ENCODE measurements at regions not wholly inside any gene's neighbourhood (a gene's known extent, or its start where the extent isn't known, plus 50 kb on each side); places are given as distances from the start of the nearest gene placed in this dataset.

DNA sequence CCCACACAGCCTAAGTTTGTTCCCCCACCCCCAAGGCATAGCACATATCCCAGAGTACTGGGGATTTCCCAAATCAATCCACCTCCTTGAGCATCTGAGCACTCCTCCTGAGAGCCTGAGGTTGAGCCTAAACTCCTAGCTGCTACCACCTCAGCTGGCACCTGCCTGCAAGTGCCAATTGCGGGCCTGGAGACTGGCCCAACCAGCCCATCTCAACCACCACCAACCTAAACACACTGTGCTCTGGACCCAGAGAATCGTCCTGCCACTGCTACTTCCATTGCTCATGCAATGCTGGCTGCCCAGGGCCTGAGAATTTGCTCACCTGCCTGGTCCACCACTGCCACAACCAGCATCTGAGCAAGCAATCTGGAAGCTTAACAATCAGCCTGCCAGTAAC, 177.1 kb downstream of the FGF13 start:
- TF ChIP-seq, protein P1, sequence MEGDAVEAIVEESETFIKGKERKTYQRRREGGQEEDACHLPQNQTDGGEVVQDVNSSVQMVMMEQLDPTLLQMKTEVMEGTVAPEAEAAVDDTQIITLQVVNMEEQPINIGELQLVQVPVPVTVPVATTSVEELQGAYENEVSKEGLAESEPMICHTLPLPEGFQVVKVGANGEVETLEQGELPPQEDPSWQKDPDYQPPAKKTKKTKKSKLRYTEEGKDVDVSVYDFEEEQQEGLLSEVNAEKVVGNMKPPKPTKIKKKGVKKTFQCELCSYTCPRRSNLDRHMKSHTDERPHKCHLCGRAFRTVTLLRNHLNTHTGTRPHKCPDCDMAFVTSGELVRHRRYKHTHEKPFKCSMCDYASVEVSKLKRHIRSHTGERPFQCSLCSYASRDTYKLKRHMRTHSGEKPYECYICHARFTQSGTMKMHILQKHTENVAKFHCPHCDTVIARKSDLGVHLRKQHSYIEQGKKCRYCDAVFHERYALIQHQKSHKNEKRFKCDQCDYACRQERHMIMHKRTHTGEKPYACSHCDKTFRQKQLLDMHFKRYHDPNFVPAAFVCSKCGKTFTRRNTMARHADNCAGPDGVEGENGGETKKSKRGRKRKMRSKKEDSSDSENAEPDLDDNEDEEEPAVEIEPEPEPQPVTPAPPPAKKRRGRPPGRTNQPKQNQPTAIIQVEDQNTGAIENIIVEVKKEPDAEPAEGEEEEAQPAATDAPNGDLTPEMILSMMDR (IDR thresholded peaks at IDR 0.05), result no peak
- H3K27me3 ChIP-seq, result no peaks in the 10 kb centered on the region
- WGBS, 2 donors, result 75 to 94% methylated on average over 2 of the region's 2 CpGs
- DNase-seq (no peak), ATAC-seq (no peak)
- no peak overlapping the region for H3K4me3 ChIP-seq
- H3K4me1 ChIP-seq, result no peaks in the 10 kb centered on the region
- H3K27ac ChIP-seq, result no peak overlapping the region
- intact Hi-C loops (cut with DNase I), result no loop called here
- H3K9me3 ChIP-seq, result no peaks in the 10 kb centered on the region
- no peaks in the 10 kb centered on the region for H3K36me3 ChIP-seq

DNA sequence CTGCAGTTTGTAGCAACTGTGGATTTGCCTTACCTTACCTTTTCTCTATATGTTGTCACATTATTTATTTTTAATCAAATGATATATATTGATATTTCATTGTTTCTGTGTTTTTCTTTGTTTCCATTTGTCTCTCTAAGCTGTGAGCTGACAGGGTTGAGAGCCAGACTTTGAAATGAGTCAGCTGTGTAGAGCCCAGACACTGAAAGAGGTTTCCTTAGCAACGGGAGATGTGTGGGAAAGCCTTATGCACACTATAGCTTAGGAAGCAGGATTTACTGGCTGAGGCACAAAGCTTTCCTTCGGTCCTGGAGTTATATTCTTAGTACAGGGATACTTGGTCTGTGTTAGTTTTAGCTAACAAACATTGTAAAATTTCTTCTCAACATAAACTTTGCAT, 192.2 kb downstream of the FGF13 start:
- intact Hi-C loops (cut with DNase I), result no loop called here

DNA sequence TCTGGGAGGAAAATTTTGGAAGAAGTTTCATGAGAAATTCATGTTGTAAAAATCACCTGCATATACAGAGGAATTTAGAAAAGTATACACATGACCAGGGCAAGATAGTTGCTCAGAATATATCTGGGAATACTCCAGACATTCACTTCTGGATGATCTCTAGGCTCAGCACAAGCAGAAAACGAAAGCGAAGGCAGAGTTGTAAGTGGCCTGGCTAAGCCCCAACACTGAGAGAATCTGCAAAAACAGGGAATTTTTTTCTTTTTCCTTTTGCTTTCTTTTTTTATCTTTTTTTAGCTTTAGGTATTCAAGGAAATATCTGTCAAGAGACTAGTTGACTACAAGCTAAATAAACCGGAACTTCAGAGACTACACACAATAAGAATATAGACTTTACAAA, 207.2 kb downstream of the FGF13 start:
- TF ChIP-seq, protein P1 (IDR thresholded peaks at IDR 0.05), result no peak
- DNase-seq (no peak), ATAC-seq (no peak)
- H3K4me3 ChIP-seq, result peak overlapping the region in 1 of 10 donors; percentile 8
- intact Hi-C loops (cut with DNase I), result no loop called here
- 64 to 78% methylated on average over 3 of the region's 3 CpGs for WGBS, 2 donors
- no peaks in the 10 kb centered on the region for H3K36me3 ChIP-seq
- H3K27ac ChIP-seq, result no peak overlapping the region
- peaks cover 0 to 12% (median 0%) of the 10 kb centered on the region in 11 donors for H3K9me3 ChIP-seq
- no peaks in the 10 kb centered on the region for H3K27me3 ChIP-seq
- no peaks in the 10 kb centered on the region for H3K4me1 ChIP-seq

More for the DNA sequence above, 192.2 kb downstream of the FGF13 start:
- TF ChIP-seq, protein P1 (IDR thresholded peaks at IDR 0.05), result no peak
- Histone ChIP-seq H3K27me3 (no peaks in the 10 kb centered on the region), H3K4me1 (no peaks in the 10 kb centered on the region), H3K27ac (no peak overlapping the region), H3K36me3 (no peaks in the 10 kb centered on the region), H3K9me3 (no peaks in the 10 kb centered on the region), H3K4me3 (no peak overlapping the region)
- ATAC-seq, result no peak
- 8 to 11% methylated on average over 2 of the region's 2 CpGs for WGBS, 2 donors
- no peak for DNase-seq

DNA sequence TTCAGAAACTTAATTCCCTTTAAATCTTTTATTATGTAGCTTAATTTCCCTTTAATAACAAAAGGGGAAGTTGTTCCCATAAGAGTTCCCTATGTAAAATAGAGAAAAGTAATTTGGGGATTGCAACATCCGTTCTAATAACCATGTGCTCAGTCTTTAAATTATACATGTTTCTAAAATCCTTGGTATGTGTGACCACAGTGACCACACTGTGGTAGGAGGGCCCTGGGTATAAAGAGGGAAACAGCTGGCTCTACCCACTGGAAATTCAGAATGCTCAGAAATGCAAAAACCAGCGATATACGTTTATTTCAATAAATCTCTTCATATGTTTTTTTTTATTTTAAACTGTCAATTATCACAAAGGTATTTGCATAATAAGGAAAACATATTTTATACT, 219.1 kb downstream of the FGF13 start:
- Histone ChIP-seq H3K4me3 (no peak overlapping the region), H3K36me3 (no peaks in the 10 kb centered on the region), H3K27me3 (no peaks in the 10 kb centered on the region), H3K9me3 (no peaks in the 10 kb centered on the region), H3K4me1 (no peaks in the 10 kb centered on the region), H3K27ac (no peak overlapping the region)
- TF ChIP-seq, protein P1 (IDR thresholded peaks at IDR 0.05), result no peak
- ATAC-seq (no peak), DNase-seq (no peak)
- intact Hi-C loops (cut with DNase I), result no loop called here
- WGBS, 2 donors, result 88 to 93% methylated on average over 3 of the region's 3 CpGs

DNA sequence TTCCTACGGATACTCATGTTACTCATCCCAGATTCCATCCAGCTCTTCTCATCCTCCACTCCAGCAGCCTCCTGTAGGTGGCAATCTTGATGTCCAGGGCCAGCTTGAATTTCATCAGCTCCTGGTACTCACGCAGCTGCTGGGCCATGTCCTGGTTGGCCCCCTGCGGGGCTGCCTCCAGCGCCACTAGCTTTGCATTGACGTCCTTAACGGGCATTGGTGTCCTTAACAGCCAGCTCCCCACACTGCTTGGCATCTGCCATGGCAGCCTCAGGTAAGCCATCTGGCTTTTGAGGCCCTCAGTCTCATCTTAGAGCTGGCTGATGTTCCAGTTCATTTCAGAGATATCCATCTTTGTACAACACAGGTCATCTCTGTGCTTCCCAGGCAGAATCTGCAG, 223.7 kb downstream of the FGF13 start:
- no peak overlapping the region for H3K4me3 ChIP-seq
- H3K27me3 ChIP-seq, result no peaks in the 10 kb centered on the region
- no peaks in the 10 kb centered on the region for H3K4me1 ChIP-seq
- intact Hi-C loops (cut with DNase I), result no loop called here
- WGBS, 2 donors, result 82 to 87% methylated on average over 6 of the region's 6 CpGs
- ATAC-seq (no peak), DNase-seq (no peak)
- TF ChIP-seq, protein P1 (IDR thresholded peaks at IDR 0.05), result no peak
- no peak overlapping the region for H3K27ac ChIP-seq
- H3K9me3 ChIP-seq, result no peaks in the 10 kb centered on the region
- no peaks in the 10 kb centered on the region for H3K36me3 ChIP-seq

All from heart right ventricle (tissue), 16 donors.